NCI-H1417 (cell line): ENCODE measurements at regions not wholly inside any gene's neighbourhood (a gene's known extent, or its start where the extent isn't known, plus 50 kb on each side); places are given as distances from the start of the nearest gene placed in this dataset.

ENCODE experiments used
- DNase-seq, 3 experiments: peaks; one replicate each; lab custom pipeline; 2025; lab: John Stamatoyannopoulos, UW

- no peak for DNase-seq
Observed at GRCh38 chr10:111506266-111507034, 429.6 kb downstream of the ADRA2A start.

DNA sequence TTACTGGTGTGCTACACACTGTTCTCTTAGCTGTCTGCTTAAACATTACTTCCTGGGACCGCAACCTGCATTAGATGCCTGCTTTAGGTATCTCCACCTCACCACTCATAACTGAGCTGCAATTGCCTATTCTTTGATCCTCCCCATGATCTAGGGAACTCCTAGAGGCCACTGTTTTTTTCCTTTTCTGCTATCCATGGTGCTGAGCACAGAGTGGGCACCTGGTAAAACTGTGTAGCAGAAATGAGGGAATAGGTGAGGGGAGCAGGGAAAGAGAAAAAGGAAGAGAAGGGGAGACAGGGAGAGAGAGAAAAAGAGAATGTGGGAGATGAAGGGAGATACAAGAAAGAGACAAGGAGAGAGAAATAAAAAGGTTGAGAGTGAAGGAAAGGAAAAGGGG lies 434.9 kb downstream of the ADRA2A start:
- DNase-seq = no peak

GRCh38 chr10:111515264-111515663 lies 438.4 kb downstream of the ADRA2A start:
- no peak for DNase-seq

GRCh38 chr10:111515706-111516105 lies 438.9 kb downstream of the ADRA2A start:
- no peak for DNase-seq

DNA sequence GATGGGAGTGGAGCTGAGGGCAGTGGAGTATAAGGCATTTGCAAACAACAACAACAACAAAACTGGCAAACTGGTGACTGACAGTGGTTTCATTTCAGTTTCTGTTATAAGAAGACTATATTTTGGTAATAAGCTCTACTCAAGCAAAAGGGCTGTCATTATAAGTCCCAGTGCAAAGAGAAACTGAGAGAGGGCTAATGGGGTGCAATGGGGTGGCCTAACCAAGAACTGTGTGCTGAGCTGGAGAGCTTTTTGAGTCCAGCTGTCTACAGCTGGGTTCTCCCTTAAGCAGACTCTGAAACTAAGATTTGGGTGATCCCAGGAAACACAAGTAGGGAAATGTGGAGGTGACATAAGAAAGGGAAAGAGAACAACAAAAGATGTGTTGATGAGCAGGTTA lies 439.3 kb downstream of the ADRA2A start:
- DNase-seq = no peak

GRCh38 chr10:111522141-111522540 lies 445.3 kb downstream of the ADRA2A start:
- no peak for DNase-seq

- DNase-seq = no peak
Observed at GRCh38 chr10:111522551-111522950, 445.7 kb downstream of the ADRA2A start.

DNA sequence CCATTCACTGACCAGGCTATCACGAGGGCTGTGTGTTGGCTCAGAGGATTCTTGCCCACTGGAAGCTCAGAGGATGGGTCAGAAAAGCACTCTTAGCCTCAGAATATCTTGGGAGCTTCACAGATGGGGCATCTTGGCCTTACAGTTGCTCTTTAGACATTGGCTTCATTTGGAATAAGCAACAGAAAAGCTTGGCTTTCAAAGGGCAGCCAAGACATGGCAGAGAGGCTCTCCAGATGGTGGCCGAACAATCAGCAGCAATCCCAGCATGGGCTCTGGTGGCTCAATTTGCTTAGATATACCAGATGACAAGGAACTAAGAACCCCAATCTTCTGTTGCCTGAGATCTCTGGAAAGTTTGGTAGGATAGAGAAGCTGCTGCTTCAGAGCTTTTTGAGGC lies 446.2 kb downstream of the ADRA2A start:
- no peak for DNase-seq

DNA sequence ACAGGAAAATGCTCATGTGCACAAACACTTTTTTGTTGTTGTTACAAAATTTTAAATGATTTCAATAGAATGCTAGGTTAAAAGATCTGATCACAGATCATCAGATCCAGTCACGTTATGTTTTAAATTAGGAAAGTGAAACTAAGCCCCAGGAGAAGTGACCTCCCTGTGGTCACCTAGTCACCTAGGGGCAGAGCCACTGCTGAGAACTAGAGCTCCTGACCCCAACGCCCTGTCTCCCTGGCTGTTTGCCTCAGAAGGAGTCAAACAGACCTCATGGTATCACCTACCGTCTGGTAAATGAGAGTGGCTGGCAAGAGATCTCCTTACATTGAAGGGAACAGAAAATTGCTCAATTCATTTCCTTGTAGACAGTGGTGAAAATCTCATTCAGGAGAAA lies 447.3 kb downstream of the ADRA2A start:
- DNase-seq = no peak

GRCh38 chr10:111525696-111526095 lies 448.9 kb downstream of the ADRA2A start:
- no peak for DNase-seq

GRCh38 chr10:111531690-111532089 lies 454.9 kb downstream of the ADRA2A start:
- DNase-seq = no peak

- DNase-seq = no peak
Observed at GRCh38 chr10:111532139-111532538, 455.3 kb downstream of the ADRA2A start.

DNA sequence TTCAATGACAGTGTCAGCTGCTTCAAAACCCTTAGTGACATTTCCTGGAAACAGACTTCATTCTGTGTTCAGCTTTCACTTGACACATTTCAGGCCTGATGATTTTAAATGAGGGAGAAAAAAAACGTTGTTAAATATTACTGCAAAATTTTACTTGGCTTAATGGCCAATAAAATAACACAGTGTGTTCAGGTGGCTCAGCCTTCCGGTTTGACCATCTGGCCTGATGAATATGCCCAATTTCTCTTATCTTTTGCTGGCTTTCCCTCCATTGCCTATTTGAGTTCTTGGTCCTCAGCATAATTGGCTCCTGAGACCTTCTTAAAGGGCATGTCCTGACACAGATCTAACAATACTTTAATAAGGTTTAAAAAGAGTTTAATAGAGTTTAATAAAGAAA lies 462.4 kb downstream of the ADRA2A start:
- DNase-seq = no peak

DNA sequence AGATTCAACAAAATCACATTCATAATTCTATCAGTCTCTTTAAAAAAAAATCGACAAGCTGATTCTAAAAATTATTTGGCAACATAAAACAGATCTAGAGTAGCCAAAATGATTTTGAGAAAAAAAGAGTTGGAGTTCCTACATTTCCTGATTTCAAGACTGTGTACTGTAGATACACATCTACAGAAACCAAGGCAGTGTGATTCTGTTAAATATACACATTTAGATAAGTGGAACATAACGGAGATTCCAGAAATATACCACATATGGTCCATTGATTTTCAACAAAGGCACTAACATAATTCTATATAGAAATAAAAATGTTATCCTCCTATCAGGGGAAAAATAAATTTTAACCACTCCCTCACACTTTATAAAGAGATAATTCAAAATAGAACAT lies 467.0 kb downstream of the ADRA2A start:
- DNase-seq = no peak

DNA sequence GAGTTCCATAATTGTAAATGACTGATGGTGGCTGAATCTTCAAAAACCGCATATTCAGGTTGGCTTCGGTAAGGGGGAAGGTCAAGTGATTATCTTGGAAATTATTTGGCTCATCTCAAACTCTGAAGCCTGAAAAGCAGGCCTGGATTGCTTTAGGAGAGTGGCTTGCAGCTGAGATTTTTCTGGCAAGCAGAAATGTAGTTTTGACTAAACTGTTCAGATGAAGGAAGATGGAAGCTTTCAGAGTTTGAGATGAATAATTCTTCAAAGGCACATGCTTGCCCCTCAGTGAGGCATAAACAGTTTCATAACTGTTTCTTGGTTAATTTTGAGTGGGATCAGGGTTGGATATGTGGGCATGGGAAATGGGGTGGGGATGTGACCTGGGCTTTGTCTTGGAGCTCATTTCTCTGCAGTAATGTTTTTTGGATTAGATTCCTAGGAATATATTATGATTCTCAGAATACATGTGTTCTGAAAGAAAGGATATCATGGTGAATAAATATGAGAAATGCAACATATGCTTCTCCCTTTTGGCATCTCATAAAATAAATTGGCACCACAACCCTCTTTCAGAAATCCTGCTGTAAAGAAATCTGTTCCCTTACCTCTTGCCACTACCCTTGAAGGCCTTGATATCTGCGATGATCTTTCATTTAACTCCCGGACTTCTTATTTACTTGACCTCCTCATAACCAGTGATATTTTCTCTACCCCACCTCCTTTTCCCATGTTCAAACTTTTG lies 469.2 kb downstream of the ADRA2A start:
- DNase-seq = no peak

DNA sequence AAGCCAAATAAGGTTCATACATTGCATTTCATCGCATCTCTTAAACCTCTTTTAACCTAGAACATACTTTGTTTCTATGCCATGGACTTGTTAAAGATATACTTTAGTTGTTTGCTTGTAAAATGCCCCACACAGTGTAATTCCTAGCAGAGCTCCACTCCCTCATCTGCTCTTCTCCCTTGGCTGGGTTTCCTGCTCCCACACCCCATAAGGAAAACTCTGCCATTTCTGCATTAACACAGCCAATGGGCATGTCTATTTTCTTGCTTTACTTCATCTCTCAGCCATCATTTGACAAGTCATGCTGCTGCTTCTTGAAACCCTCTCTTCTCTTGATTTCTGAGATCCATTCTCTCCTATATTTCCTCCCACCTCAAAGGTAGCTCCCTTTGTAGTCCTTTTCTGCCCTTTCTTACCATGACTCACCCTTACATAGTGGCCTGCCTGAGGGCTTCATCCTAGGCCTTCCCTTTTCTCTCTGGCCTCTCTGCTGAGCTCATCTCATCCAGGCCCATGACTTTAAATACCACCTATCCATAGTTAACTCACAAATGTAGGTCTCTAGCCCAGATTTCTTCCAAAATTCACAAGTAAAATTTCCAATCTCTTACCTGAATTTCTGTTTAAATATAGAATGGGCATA lies 471.4 kb downstream of the ADRA2A start:
- no peak for DNase-seq

DNA sequence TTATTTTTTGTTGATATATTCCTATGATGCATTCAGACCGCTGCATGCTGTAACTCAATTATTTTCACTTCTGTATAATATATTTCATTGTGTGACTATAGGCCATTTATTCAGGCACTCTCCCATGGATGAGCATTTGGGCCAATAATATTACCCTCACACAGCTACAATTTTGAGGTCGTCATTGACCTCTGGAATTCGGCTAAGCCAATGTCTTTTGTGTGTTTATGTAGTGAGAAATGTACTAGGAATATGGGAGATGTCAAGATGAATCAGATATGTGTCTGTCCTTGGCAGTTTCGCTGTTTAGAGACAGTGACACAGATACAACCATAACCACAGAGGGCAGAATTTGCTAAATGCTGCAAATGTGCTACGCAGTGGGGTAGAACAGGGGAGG lies 474.2 kb downstream of the ADRA2A start:
- DNase-seq = no peak

GRCh38 chr10:111556666-111557065 lies 479.8 kb downstream of the ADRA2A start:
- DNase-seq = no peak

DNA sequence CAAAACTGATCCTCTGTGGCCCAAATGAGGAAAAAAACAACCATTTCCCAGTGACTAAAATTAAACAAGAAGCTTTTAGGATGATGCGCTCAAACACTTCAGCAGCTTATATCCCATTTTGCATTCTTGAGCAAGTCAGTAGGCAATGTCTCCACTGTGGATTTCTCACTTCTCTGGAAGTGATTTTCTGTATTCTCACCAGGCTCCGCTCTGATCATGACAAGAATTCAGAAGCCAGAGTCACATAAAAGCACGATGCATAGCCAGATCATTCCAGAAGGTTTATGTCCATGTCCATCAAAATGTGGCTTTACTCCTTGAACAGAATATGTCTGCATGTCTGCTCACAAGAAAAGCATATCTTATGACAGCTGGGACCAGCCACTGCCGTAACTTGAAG lies 481.4 kb downstream of the ADRA2A start:
- no peak for DNase-seq

- DNase-seq = no peak
Observed at GRCh38 chr10:111560027-111560426, 483.2 kb downstream of the ADRA2A start.

GRCh38 chr10:111561124-111561523 lies 484.3 kb downstream of the ADRA2A start:
- no peak for DNase-seq

GRCh38 chr10:111565542-111565941 lies 488.7 kb downstream of the ADRA2A start:
- no peak for DNase-seq

- no peak for DNase-seq
Observed at GRCh38 chr10:111578076-111578475, 501.2 kb downstream of the ADRA2A start.
